H9 (cell line): ENCODE measurements at regions not wholly inside any gene's neighbourhood (a gene's known extent, or its start where the extent isn't known, plus 50 kb on each side); places are given as distances from the start of the nearest gene placed in this dataset.

Experiments
- DNase-seq: peaks from one replicate; pipeline ENCODE4 v3.0.0-alpha.2; 2017
- H2AFZ ChIP-seq: one replicate; pipeline ENCODE4 v1.6.1; 2013; ENCODE audit warnings: mild to moderate bottlenecking, low read length, control low read depth, moderate library complexity
- H2AK5ac ChIP-seq: 2 replicates; pipeline ENCODE4 v1.6.1; 2013; ENCODE audit warnings: low read length, control low read depth, mixed read lengths; ENCODE audit not compliant: insufficient read length
- H2BK120ac ChIP-seq: one replicate; pipeline ENCODE4 v1.6.1; 2013; ENCODE audit warnings: low read depth, mild to moderate bottlenecking, low read length, control low read depth, inconsistent platforms; ENCODE audit not compliant: poor library complexity, severe bottlenecking
- H2BK12ac ChIP-seq: 2 replicates; pipeline ENCODE4 v1.6.1; 2013; ENCODE audit warnings: low read length, control low read depth, mixed read lengths, low read depth; ENCODE audit not compliant: insufficient read length
- H2BK15ac ChIP-seq: 2 replicates; pipeline ENCODE4 v1.6.1; 2013; ENCODE audit warnings: low read depth, low read length, control low read depth
- H2BK20ac ChIP-seq: one replicate; pipeline ENCODE4 v1.6.1; 2013; ENCODE audit warnings: low read depth, mild to moderate bottlenecking, low read length, control low read depth, inconsistent platforms; ENCODE audit not compliant: poor library complexity, severe bottlenecking
- H2BK5ac ChIP-seq: 2 replicates; pipeline ENCODE4 v1.6.1; 2013; ENCODE audit warnings: low read length, control low read depth, mixed read lengths; ENCODE audit not compliant: insufficient read length
- H3K14ac ChIP-seq: 2 replicates; pipeline ENCODE4 v1.6.1; 2013; ENCODE audit warnings: low read length, control low read depth; ENCODE audit not compliant: insufficient read depth
- H3K18ac ChIP-seq: 2 replicates; pipeline ENCODE4 v1.6.1; 2013; ENCODE audit warnings: low read depth, mild to moderate bottlenecking, mixed read lengths, low read length, control low read depth; ENCODE audit not compliant: insufficient read length
- H3K23ac ChIP-seq: 2 replicates; pipeline ENCODE4 v1.6.1; 2013; ENCODE audit warnings: low read length, control low read depth, mixed read lengths, low read depth; ENCODE audit not compliant: insufficient read length
- H3K23me2 ChIP-seq: 2 replicates; pipeline ENCODE4 v1.6.1; 2013; ENCODE audit warnings: low read depth, mild to moderate bottlenecking, mixed read lengths, low read length, control low read depth; ENCODE audit not compliant: insufficient read length, poor library complexity, severe bottlenecking
- H3K27ac ChIP-seq: 2 replicates; pipeline ENCODE4 v1.5.1; 2013; ENCODE audit warnings: low read length, control low read depth, mixed read lengths, low read depth; ENCODE audit not compliant: insufficient read length
- H3K27me3 ChIP-seq: 2 replicates; pipeline ENCODE4 v1.6.1; 2013; ENCODE audit warnings: low read length, control low read depth, inconsistent platforms; ENCODE audit not compliant: insufficient read depth
- H3K4ac ChIP-seq: 2 replicates; pipeline ENCODE4 v1.6.1; 2013; ENCODE audit warnings: low read depth, mild to moderate bottlenecking, control low read depth, inconsistent platforms, low read length, moderate library complexity
- H3K4me1 ChIP-seq: 2 replicates; pipeline ENCODE4 v1.6.1; 2013; ENCODE audit warnings: low read length, control low read depth, inconsistent platforms; ENCODE audit not compliant: insufficient read depth
- H3K4me2 ChIP-seq: 2 replicates; pipeline ENCODE4 v1.6.1; 2013; ENCODE audit warnings: low read length, control low read depth, mixed read lengths; ENCODE audit not compliant: insufficient read length, insufficient read depth
- H3K56ac ChIP-seq: 2 replicates; pipeline ENCODE4 v1.6.1; 2013; ENCODE audit warnings: low read depth, mild to moderate bottlenecking, mixed read lengths, low read length, control low read depth; ENCODE audit not compliant: insufficient read length
- H3K79me1 ChIP-seq: 2 replicates; pipeline ENCODE4 v1.6.1; 2013; ENCODE audit warnings: low read depth, mild to moderate bottlenecking, moderate library complexity, low read length, control low read depth, inconsistent platforms; ENCODE audit not compliant: insufficient read depth, poor library complexity, severe bottlenecking
- H3K79me2 ChIP-seq: 2 replicates; pipeline ENCODE4 v1.6.1; 2013; ENCODE audit warnings: low read length, control low read depth, inconsistent platforms; ENCODE audit not compliant: insufficient read depth
- H3K9ac ChIP-seq: 2 replicates; pipeline ENCODE4 v1.6.1; 2013; ENCODE audit warnings: low read length, control low read depth, mixed read lengths; ENCODE audit not compliant: insufficient read length; ENCODE audit errors: extremely low read depth
- H3K9me3 ChIP-seq: one replicate; pipeline ENCODE4 v1.6.1; 2013; ENCODE audit warnings: low read depth, low read length, inconsistent platforms; ENCODE audit not compliant: control insufficient read depth
- H3T11ph ChIP-seq: one replicate; pipeline ENCODE4 v1.6.1; 2013; ENCODE audit warnings: mild to moderate bottlenecking, low read length, control low read depth, inconsistent platforms
- H4K20me1 ChIP-seq: one replicate; pipeline ENCODE4 v1.6.1; 2013; ENCODE audit not compliant: control insufficient read depth, insufficient read length, insufficient read depth
- H4K5ac ChIP-seq: 2 replicates; pipeline ENCODE4 v1.6.1; 2013; ENCODE audit warnings: low read depth, mild to moderate bottlenecking, mixed read lengths, low read length, control low read depth; ENCODE audit not compliant: insufficient read length
- H4K8ac ChIP-seq: replicated peaks from 2 replicates; pipeline ENCODE4 v1.6.1; 2013; ENCODE audit warnings: low read length, control low read depth, mixed read lengths, low read depth; ENCODE audit not compliant: insufficient read length
- H4K91ac ChIP-seq: 2 replicates; pipeline ENCODE4 v1.6.1; 2013; ENCODE audit warnings: low read depth, mild to moderate bottlenecking, moderate library complexity, mixed read lengths, low read length, control low read depth; ENCODE audit not compliant: insufficient read length
- H3K27ac Mint-ChIP-seq, 3 experiments: 2 replicates in 2 of 3; 3 replicates in 1 of 3; pipeline ENCODE4 v1.8.0; 2020 to 2021; ENCODE audit warnings: mixed read lengths in 3 of 3, mild to moderate bottlenecking in 1 of 3, moderate library complexity in 1 of 3
- H3K27me3 Mint-ChIP-seq: 2 replicates; pipeline ENCODE4 v1.8.0; 2021; ENCODE audit warnings: low read depth, mild to moderate bottlenecking, moderate library complexity, mixed read lengths
- H3K36me3 Mint-ChIP-seq, 3 experiments: 2 replicates in 2 of 3; 3 replicates in 1 of 3; pipeline ENCODE4 v1.8.0; 2020 to 2021; ENCODE audit warnings: low read depth in 3 of 3, mixed read lengths in 3 of 3; ENCODE audit not compliant: insufficient read depth in 1 of 3
- H3K4me1 Mint-ChIP-seq, 2 experiments: 2 replicates each; pipeline ENCODE4 v1.8.0; 2020; ENCODE audit warnings: mixed read lengths in 2 of 2
- H3K4me3 Mint-ChIP-seq, 2 experiments: 2 replicates in 1 of 2; 3 replicates in 1 of 2; pipeline ENCODE4 v1.8.0; 2020 to 2021; ENCODE audit warnings: mild to moderate bottlenecking in 2 of 2, mixed read lengths in 2 of 2, moderate library complexity in 1 of 2
- H3K9me3 Mint-ChIP-seq, 2 experiments: 2 replicates in 1 of 2; 3 replicates in 1 of 2; pipeline ENCODE4 v1.8.0; 2020; ENCODE audit warnings: mild to moderate bottlenecking in 2 of 2, mixed read lengths in 2 of 2, moderate library complexity in 1 of 2
- WGBS: extraction: QIAGEN DNeasy Blood & Tissue Kit; methylation state at CpG from one replicate; pipeline ENCODE4 v1.1.7; 2013; ENCODE audit warnings: missing lambda C conversion rate, low lambda C conversion rate, mixed read lengths; ENCODE audit not compliant: insufficient read length; ENCODE audit errors: extremely low coverage; 5-methylcytosine and 5-hydroxymethylcytosine counted together
- TF ChIP-seq, protein P1 (sequence below): fragments of 200-600 bp; sonication (generic); conservative IDR thresholded peaks from 3 replicates; pipeline ENCODE4 v1.8.0; 2021; ENCODE audit warnings: antibody characterized with exemption, mild to moderate bottlenecking

DNA sequence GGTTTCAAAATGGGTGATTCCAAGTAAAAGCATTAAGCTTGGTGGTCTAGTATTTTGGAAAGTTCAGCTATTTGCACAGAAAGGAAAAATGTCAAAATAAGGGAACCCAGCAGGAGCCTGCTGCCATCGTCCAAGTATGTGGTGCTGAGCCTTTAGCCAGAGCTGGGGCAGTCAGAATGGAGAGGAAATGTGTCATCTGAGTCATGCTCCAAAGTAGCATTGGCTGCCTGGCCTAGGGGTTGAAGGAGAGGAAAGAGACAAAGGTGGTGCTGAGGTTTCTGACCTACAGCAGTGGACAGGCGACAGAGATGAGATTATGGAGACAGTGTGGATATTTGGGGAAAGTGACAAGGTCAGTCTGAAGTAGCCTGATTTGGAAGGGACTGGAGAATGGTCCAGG is 103.9 kb downstream of the PLCE1 start:
- no peaks in the 10 kb centered on the region for H3K79me2 ChIP-seq

More for the DNA sequence above, 103.9 kb downstream of the PLCE1 start:
- H3T11ph ChIP-seq: no peak overlapping the region
- no peak overlapping the region for H2BK5ac ChIP-seq
- H2BK12ac ChIP-seq: no peak overlapping the region
- no peak for DNase-seq
- H4K5ac ChIP-seq: no peak overlapping the region
- no peak overlapping the region for H3K14ac ChIP-seq
- TF ChIP-seq, protein P1, sequence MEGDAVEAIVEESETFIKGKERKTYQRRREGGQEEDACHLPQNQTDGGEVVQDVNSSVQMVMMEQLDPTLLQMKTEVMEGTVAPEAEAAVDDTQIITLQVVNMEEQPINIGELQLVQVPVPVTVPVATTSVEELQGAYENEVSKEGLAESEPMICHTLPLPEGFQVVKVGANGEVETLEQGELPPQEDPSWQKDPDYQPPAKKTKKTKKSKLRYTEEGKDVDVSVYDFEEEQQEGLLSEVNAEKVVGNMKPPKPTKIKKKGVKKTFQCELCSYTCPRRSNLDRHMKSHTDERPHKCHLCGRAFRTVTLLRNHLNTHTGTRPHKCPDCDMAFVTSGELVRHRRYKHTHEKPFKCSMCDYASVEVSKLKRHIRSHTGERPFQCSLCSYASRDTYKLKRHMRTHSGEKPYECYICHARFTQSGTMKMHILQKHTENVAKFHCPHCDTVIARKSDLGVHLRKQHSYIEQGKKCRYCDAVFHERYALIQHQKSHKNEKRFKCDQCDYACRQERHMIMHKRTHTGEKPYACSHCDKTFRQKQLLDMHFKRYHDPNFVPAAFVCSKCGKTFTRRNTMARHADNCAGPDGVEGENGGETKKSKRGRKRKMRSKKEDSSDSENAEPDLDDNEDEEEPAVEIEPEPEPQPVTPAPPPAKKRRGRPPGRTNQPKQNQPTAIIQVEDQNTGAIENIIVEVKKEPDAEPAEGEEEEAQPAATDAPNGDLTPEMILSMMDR: no peak
- no peak overlapping the region for H3K4ac ChIP-seq
- Mint-ChIP-seq H3K27me3 (peaks cover 11% of the 10 kb centered on the region), H3K27ac (no peak overlapping the region), H3K36me3 (no peaks in the 10 kb centered on the region), H3K4me3 (no peak overlapping the region), H3K9me3 (no peaks in the 10 kb centered on the region; a peak in 1 of 5 replicates), H3K4me1 (peaks cover 0 to 2% of the 10 kb centered on the region in 2 experiments; a peak in 1 of 4 replicates)
- no peak overlapping the region for H3K27ac ChIP-seq
- no CpG with 5 or more reads among the region's 2 CpGs for WGBS
- no peak overlapping the region for H3K9ac ChIP-seq
- no peaks in the 10 kb centered on the region for H3K9me3 ChIP-seq
- H2AFZ ChIP-seq: no peak overlapping the region
- H3K79me1 ChIP-seq: no peaks in the 10 kb centered on the region
- no peaks in the 10 kb centered on the region for H3K4me1 ChIP-seq
- H4K20me1 ChIP-seq: peaks cover 2% of the 10 kb centered on the region
- no peak overlapping the region for H3K4me2 ChIP-seq
- no peaks in the 10 kb centered on the region for H3K23me2 ChIP-seq
- H3K56ac ChIP-seq: no peak overlapping the region
- no peak overlapping the region for H4K8ac ChIP-seq
- H3K18ac ChIP-seq: no peak overlapping the region
- H2BK20ac ChIP-seq: no peak overlapping the region
- H2AK5ac ChIP-seq: no peak overlapping the region
- H3K23ac ChIP-seq: no peak overlapping the region
- no peak overlapping the region for H2BK15ac ChIP-seq
- H4K91ac ChIP-seq: no peak overlapping the region
- H3K27me3 ChIP-seq: no peaks in the 10 kb centered on the region
- no peak overlapping the region for H2BK120ac ChIP-seq
